NCI-H510A treated with DMSO at 0.1 percent for 48 hours (cell line): ENCODE measurements at regions not wholly inside any gene's neighbourhood (a gene's known extent, or its start where the extent isn't known, plus 50 kb on each side); places are given as distances from the start of the nearest gene placed in this dataset.
"Not testable (repeated sequence)": the region's sequence is repeated elsewhere in the genome, so short reads cannot be mapped to it uniquely, and the experiment has no call there.

Experiments
- DNase-seq: peaks from one replicate; lab custom pipeline; 2025; lab: John Stamatoyannopoulos, UW

DNA sequence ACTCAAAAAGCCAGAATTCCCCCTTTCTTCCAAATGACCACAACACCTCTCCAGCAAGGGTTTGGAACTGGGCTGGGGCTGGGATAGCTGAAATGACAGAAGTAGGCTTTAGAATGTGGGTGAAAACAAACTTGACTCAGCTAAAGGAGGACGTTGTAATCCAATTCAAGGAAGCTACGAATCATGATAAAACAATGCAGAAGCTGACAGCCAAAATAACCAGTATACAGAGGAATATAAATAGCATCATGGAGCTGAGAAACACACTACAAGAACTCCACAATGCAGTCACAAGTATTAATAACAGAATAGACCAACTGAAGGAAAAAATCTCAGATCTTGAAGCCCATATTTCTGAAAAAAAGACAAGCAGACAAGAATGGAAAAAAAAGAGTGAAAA is 95.8 kb upstream of the TET2 start:
- DNase-seq = no peak

- no peak for DNase-seq
These were observed 89.1 kb upstream of the TET2 start for GRCh38 chr4:105057370-105058105.

DNA sequence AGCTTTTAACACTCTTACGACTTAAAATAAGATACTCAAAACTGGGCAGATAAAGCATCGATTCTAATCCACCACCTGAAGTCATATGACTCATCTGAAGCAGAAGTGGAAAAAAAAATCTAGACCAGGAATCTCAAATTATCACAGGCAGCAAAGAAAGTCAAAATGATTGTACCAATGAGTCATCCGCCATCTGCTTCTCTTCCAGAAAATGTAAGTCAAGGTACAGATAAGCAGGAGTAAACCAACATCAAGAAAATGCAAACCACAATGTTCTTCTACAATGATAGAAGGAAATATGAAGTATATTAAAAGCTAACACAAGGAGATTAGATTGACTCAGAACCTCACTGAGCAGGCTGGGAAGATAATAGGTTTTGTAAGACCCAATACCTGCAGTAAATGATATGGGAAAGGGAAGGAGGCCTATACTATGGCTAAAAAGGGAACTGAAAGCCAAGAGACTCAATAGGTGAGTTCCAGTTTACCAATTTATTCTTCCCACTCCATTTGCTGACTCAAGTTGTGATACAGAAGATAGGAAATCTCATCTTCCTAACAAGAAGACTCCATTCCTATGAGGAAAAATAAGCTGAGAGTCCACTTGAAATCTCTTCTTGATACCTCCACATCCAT is 88.4 kb upstream of the TET2 start:
- DNase-seq = no peak

DNA sequence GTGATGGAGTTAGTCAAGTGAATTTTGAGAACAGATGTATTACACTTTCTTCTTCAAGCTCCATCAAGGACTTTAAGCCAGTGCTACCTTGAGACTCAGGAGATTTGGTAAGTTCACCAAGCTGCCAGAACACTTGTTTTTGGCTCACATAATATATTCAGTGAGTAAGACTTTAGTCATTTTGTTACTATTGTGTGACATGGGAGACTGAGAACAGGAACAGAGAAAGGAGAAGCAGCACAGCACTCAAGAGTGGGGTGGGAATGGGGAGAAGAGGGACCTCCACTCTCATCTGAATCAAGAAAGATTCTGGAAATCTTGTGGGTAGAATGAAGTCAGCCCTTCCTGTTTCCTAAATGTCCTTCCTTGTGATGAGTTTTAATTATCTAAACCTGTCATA is 87.3 kb upstream of the TET2 start:
- DNase-seq = no peak

- DNase-seq = no peak
These were observed 86.0 kb upstream of the TET2 start for GRCh38 chr4:105060628-105061027.

DNA sequence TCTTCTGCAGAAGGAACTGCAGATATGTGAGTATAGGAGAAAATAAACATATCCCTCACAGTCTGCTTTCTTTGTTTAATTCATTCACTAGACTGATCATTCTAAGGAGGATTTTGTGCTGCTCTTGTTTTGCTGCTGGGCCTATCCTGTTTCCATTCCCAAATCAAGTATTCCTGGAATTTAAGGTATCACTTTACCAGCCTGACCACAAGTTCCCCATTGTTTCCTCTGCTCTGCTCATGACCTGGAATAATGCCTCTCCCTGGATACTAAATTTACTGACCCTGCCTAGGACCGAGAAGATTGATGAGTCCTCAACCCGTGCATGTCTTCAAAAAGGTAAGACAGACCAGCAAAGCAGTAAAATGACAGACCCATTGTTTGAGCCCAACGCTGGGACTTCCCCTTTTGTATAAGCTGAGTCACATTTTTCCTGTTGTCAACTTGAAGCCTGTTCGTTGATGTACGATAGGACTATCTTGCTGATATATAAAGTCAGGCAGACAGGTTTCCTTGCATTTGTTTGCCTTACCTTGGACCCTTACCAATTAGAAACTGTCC is 85.5 kb upstream of the TET2 start:
- peak; percentile 2 for DNase-seq

- DNase-seq = no peak
These were observed 84.9 kb upstream of the TET2 start for GRCh38 chr4:105061731-105062130.

DNA sequence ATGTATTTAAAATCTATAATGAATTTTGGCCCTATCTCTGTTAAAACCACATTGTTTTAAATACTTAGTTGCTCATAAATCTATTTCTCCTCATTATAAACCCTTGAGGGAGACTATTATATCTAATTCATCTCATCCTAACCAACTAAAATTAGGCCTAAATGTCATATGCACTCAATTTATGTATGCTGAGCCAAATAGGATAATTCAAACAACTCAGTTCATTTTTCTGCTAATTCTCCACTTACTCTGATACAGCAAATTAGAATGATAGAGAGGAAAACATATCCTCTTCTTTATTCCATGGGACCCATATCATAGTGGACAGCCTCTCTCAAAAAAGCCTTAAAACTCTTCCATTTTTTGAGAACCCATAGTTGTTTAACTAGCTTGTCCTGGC is 80.3 kb upstream of the TET2 start:
- no peak for DNase-seq

DNA sequence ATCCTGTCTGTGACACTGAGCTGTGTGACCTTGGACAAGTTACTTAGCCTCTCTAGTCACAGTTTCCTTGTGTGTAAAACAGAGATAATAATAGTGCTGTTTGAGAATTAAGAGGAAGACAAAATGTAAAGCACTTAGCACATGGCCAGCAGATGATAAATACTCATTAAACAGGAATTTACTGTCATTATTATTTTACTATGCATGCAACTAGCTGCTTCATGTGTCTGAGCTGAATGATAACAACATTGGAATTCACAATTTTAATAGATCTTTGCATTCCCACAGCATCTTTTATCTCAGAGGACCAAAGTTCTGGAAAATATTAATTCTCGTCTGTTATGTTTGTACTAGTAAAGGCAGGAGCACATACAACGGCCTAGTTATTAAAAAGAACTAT is 79.2 kb upstream of the TET2 start:
- no peak for DNase-seq

DNA sequence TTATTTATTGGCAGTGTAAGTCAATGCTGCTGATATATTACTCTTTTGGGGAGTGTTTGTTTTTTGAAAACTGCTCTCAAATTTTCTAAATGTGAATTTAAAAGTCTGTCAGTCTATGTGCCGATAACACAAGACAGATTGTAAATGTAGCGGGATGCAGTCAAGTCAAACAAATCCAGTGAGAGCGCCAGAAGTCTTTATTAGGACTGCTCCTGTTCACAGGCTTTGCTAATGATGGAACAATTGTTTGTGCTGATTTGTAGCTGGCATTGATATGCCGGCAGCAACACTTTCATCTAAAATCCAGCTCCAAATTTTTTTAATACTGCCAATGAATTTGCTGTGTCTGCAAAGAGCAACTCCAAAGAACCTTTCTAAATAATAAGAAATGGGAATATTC is 78.7 kb upstream of the TET2 start:
- peak; percentile 12 for DNase-seq

- DNase-seq = peak; percentile 13
These were observed 78.2 kb upstream of the TET2 start for GRCh38 chr4:105068516-105068915.

DNA sequence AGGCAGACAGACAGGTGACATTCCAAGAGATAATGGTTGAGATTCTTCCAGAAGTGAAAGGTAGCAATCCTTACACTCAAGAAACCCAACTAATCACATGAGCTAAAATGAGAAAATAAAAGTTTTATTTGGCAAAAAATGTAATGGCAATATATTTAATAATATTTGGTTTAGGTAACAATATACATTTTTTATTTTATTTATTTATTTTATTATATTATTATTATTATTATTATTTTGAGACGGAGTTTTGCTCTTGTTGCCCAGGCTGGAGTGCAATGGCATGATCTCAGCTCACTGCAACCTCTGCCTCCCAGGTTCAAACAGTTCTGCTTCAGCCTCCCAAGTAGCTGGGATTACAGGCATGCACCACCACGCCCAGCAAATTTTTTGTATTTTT is 74.6 kb upstream of the TET2 start:
- not testable (repeated sequence) for DNase-seq

DNA sequence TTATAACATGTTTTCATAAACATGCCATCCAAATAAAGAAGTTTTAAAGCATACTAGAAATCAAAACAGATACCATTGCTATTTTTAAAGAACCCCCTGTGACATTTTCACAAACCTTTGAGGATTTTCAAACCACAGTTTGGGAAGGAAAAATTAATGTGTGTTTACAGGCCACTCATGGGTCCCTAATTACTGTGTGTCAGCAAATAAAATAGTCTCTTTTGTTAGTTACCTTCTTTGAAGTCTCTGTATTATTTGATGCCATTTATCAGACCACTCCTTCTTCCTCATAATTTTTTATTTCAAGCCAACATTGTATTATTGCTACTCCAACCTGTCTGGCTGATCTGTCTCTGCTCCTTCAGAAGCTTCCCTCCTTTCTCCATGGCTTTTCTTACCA is 72.6 kb upstream of the TET2 start:
- no peak for DNase-seq

DNA sequence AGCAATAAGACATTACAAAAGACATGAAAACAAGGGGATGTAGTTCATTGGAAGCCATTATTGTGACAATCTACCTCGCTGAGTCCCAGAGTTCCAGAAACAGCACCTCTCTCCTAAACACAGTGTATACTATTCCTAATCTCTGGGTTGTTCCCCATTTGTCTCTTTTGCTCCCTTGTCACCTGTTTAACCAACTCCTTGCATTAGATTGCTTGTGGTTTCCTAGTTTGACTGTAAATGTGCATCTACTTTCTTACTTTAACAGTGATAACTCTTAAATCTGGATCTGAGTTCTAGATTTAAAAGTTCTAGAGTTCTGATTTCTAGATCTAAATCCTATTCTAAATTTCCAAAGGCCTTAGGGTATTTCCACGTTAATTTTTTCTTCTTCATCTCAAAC is 71.6 kb upstream of the TET2 start:
- DNase-seq = no peak

- DNase-seq = no peak
These were observed 58.4 kb upstream of the TET2 start for GRCh38 chr4:105088110-105088879.

DNA sequence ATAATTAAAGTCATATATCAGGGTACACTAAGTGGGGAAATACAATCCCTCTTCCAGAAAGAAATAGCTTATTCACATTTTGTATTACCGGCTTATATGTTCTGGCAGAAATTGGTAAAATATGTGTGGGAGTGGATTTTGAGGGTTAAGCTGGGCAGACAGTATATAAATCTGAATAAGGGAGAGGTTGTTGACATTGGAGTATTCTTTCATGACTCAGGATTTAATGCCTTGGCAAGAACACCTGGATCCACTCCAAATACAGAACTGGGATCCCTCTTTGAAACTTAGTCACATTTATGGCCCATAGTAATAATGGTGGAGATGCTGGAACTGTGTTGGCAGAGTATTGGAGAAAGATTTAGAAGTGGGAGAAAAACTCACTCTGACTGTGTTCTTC is 54.3 kb upstream of the TET2 start:
- peak; percentile 5 for DNase-seq

DNA sequence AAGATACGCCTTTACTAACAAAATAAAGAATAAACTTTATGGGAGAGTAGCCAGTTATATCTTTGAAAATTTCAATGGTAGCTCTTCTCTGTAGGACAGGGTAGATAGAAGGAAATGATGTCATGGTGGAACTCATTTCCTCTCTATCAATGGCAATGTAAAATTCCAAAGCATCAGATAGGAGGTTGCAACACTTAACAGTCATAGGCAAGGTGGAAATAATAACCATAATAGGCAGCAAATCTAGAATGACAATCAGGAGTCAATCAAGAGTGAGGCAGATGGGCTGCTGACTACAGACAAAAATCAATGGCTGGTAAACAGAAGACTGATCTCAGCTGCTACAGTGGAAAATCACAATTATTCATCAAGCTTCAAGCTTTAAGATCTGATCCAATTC is 53.9 kb upstream of the TET2 start:
- no peak for DNase-seq

GRCh38 chr4:105093975-105094374 is 52.7 kb upstream of the TET2 start:
- no peak for DNase-seq
